Islet of Langerhans (tissue), 1 donor: ENCODE measurements at regions not wholly inside any gene's neighbourhood (a gene's known extent, or its start where the extent isn't known, plus 50 kb on each side); places are given as distances from the start of the nearest gene placed in this dataset.
"Not testable (repeated sequence)": the region's sequence is repeated elsewhere in the genome, so short reads cannot be mapped to it uniquely, and the experiment has no call there.

Experiments
- FAIRE-seq: peaks from one replicate; lab custom pipeline; 2011; peaks lifted over from hg19 to GRCh38; lab: Jason Lieb, UNC

DNA sequence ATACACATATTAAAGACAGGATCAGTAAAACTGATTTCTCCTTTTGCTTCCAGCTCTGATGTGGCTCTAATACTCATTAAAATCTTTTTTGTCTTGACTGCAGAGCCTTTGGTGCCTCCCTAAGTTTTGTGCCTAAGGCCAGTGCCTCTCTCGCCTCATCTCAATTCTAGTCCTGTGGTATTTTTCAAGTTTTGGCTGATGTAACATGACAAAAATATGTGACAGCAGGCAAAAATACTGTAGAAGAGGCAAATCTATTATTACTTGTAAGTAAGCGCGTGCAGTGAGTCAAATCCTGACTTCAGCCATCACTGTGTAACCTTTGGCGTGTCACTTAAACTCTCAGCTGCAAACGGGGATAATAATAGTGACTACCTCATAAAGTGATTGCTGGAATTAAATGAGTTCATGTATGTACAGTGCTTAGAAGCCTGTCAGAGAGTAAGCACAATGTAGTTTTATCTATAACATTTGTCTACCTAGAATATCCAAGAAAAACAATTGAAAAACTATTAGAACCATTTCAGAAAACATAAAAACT is 74.0 kb downstream of the MAB21L3 start:
- no peak for FAIRE-seq

DNA sequence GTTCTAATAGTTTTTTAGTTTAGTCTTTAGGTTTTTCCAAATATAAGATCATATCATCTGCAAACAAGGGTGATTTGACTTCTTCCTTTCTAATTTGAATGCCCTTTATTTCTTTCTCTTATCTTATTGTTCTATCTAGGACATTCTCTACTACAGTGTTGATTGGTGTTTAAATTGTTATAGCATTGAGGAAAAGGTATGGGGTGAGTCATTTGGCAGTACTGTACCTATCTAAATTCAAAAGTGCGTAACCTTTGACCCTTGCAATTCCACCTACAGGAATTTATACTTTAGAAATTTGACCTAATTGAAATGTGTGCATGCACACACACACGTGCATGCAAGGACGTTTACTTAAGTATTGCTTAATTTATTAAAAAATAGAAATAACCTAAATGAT is 78.3 kb downstream of the MAB21L3 start:
- FAIRE-seq = no peak

DNA sequence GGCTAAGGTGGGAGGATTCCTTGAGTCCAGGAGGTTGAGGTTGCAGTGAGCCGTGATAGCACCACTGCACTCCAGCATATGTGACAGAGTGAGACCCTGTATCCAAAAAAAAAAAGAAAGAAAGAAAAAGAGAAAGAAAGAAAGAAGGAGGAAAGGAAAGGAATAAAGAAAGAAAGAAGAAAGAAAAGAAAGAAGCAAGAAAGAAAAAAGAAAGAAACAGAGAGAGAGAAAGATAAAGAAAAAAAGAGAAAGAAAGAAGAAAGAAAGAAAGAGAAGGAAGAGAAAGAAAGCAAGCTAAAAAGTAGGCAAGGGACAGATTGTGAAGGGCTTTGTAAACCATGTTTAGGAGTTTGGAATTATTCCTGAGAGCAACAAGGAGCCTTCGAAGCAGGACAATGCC is 80.1 kb downstream of the MAB21L3 start:
- FAIRE-seq = no peak

DNA sequence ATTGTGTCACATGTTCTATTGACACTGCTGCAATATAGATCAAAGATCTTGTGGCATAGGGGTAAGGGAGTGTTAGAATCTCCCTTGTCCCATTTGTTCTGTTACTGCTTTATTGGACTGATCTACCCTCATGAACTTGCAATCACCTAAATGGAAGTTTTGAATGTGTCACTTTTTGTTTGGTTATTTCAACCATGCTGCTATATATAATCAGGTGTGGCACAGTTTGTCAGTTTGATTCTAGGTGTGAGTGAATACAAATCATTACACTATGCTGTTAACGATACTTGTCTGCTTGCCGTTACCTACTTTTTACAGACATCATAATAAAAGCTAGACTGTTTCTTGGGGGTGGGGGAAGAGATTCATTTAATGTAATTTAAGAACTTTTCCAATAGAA is 82.6 kb downstream of the MAB21L3 start:
- no peak for FAIRE-seq

DNA sequence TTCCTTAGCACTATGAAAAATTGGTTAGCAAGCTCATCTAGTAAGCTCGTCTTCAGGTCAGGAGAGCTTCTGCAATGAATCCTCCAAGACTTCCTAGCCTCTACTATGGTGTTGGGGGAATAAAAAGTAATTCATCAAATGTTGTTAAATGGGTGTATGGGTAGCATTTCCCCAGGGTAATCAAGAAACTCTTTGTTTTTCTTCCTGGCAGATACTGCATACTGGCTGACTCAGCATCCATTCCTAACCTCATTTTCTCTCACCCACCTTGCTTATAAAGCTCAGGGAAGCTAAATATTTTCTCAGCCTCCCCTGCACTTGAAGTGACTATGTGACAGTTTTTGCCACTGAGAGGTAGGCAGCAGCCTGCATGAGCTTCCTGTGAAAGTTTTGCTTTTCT is 83.4 kb downstream of the MAB21L3 start:
- FAIRE-seq = no peak

DNA sequence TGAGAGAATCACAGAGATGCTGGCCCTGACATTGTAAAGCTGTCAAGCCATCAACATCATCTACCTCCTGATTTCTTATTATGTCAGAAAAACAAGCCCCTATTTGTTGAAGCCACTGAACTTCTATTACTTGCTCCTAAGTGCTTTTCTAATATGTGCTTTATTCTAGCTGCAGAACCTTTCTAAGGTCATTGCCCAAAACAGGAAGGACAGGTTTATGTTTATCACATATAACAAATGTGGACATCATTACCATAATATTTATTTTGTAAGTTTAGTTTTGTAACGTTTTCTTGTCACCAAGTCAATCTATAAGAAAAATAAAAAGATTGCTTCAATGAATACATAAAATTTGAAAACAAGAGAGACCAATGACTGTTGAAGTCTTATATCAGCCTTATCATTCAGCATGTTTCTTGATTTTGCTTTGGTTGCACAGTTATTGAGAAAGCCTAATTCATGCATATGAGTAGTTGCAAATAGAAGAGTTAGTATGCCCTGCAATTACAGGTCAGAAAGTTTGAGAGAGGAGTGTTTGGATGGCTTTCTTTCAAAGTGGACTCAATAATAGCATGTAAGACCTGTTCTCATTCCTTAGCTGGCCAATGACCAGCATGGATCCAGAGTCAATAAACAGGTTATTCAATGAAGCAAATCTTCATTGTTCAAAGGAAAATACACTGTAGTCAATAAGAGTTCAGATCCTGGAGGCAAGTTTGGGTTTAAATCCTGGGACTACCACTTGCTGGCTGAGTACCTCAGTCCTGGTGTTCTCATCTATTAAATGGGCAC is 84.1 kb downstream of the MAB21L3 start:
- FAIRE-seq = no peak

DNA sequence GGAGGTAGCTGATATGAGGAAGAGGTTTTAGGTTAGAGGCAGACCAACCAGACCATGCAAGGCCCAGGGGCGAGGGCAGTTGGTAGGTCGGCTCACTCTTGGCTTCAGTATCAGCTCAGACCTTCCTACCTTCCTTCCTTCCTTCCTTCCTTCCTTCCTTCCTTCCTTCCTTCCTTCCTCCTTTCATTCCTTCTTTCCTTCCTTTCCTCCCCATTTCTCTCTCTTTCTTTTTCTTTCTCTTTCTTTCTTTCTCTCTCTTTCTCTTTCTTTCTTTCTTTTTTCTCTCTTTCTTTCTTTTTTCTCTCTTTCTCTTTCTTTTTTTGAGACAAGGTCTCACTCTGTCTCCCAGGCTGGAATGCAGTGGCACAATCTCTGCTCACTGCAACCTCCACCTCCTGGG is 89.1 kb downstream of the MAB21L3 start:
- not testable (repeated sequence) for FAIRE-seq

DNA sequence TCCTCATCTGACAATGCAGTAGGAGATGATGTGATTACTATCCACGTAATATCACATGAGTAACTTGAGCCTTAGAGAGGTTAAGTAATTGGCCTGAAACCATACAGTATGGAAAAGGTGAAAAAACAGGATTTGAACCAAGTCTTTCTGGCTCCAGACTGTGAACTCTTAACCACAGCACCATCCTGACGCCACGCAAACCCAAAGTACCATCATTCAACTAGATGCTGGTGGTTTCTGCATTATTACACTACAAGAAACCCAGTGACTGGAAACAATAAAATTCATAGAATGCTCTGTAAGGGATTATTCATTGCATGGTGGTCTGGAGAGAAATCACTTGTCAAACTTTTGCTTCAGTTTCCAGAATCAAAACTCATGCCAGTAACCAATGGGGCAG is 90.7 kb downstream of the MAB21L3 start:
- FAIRE-seq = no peak

DNA sequence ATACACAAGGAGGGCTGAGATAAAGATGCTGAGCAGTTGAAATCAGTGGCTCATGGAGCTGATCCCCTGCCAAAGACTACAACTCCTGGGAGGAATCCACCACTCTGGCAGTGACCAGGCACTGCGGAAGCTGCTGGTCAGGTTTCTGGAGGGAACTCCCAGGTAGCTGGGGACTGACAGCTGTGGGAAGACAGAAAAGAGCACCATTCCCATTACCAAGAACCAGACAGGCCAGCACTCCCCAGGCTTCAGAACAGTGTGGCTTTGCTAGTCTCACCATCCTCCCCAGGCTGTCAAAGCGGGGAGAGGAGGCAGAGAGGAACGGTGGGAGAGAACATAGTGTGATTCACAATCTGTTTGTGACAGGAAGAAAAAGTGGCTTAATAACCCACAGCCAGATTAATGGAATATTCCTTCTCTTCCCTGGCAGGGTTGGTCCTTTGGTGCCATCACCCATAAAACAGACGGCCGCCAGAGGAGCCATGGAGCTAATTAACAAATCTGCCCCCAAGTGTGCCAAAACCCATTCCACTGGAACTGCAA is 92.1 kb downstream of the MAB21L3 start:
- no peak for FAIRE-seq

DNA sequence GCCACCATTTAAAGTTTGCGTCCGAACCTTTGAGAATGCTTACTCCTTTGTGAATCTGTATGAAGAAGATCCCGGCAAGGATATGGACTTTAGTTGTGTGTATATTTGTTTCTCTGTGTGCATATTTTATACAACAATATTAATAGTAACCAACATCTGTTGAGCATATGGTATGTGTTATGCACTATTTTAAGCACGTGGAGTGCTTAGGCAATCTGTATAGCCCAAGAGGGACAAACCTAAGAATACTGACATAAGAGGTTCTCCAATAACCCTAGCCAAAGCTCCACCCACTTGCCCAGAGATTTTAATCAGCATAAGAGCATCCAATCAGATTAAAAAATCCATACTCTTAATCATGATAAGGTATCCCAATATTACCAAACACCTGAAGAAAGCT is 92.7 kb downstream of the MAB21L3 start:
- FAIRE-seq = no peak

DNA sequence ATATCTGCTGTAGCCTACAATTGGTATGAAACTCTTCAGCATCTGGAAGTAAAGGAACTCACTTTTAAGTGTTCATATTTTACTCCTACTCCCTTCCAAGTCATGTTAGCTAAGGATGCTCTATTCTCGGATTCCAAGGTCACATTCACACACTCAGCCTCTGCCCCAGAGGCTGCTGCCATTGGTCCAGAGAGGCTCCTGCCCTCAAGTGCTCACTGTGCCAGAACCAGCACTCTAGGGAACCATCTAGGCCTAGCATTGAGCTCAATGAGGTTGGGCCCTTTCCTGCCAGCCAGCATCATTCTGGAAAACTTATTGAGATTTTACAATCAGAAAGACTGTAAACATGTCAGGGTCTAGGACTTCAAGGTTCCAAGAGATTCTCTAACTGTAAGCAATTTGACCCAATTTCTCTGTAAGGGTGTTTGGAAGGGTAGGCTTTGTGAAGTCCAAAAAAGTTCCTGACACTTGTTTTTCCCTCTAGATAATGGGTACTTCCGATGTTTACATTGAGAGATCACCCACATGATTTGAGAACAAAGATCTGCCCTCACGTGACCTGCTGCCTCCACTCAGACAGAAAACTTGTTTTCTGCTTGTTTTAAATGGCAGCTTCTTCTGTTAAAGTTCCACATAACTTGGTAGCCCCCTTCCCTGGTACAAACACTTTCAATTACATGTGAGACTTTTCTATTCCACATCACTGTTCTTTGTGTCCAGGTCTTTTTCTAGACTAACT is 94.9 kb downstream of the MAB21L3 start:
- FAIRE-seq = no peak

DNA sequence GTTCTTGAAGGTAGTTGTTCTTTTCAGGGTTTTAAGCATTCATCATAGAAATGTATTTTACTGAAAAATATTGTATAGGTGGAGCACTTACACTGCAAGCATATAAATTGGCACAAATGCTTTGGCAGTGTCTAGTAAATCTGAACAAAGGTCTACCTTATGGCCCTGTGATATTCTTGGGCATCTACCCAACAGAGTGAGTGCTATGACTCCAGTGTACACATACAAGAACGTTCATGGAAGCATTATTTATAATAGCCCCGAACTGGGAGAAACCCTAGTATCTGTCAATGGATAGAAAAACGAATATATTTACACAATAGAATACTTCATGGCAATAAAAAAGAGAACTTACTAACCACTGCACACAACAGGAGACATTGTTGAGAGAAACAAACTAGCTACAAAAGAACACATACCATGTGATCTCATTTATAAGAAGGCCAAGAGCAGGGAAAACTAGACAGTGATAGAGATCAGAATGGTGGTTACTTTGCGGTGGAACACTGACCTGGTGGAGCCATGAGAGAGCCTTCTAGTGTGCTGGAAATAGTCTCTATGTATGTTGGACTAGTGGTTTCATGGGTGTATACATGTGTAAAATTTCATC is 96.0 kb downstream of the MAB21L3 start:
- FAIRE-seq = no peak

DNA sequence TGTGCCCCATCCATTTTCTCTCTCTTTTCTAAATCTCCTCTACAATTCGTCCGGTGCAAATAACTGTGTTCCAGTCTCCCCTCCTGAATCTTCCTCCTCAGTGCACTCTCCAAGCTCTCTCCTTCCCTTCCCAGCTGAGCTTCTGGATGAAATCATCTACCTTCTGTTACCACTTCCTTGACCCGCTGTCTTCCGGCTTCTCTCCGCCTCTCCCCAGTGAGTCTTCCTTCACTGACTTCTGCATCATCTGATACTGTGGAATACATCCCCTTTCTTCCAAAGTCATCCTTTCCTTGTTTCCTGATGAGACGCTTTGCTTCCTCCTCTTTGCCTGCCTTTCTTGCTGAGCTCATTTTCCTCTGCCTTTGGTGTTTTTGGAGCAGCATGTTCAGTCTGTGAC is 96.9 kb downstream of the MAB21L3 start:
- FAIRE-seq = no peak

DNA sequence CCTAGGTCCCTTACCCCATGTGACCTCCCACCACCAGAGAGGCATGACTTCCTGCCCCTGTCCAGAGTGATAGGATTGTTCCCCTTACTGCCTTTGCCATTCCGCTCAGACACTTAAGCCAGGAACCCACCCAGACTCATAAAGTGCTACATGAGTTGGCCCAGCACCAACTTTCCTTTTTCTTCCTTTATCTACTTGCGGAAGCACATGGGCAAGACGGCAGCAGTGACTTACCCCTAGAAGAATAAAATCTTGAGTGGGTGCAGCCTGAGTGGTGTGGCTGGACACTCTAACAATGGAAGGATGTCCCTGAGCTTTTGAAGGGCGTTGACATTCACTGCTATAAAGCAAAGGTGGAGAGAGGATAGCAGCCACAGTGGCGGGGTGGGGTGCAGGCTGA is 100.1 kb downstream of the MAB21L3 start:
- no peak for FAIRE-seq

DNA sequence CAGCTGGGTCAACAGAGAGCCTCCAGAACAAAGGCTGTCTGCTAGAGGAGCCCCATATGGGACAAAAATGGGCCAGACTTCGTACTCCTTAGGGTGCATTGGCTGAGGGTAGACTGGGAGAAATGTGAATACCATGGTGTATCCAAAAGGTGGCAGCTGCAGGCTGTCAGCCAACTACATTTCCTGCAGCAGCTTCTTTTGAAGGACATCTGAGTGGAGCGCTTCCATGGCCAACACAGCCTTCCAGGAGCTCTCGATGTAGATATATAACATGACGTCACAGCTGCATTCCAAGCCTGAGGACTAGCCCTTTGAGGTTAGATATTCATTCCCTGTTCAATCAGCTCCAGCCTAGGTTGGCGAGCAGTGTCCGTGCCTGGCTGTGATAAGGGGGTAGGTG is 107.7 kb downstream of the MAB21L3 start:
- no peak for FAIRE-seq

DNA sequence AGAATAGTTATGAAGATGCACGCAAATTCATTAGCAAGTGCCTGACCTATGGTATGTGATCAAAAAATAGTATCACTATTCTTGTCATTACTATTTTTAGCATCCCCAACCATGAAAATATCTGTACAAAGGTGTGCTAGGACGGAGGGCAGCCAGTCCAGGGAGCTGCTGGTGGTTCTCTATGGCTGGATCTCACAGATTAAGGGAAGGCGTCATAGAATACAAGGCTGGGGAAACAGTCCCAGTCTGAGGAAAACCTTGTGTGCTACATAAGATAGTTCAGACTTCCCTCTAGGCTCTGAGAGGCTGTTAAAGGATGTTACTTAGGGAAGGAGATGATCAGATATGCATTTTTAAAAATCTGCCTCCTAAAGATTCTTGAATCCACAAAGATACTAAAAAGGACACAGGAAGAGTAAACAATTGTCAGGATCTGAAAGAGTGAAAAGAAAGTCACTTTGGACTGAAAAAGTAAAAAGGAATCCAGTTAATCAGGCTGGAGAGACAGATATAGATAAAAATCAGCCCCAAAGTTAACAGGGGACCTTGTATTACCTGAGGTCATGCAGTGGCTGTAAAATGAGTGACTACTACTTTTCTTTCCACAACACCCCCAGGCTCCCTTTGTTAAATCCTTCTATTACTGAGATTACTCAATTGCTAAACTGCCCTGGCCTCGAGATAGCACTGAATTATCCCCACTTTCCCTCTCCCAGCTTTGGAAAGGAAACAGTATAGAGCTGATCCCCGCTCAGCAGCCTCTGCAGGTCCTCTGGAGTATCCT is 108.6 kb downstream of the MAB21L3 start:
- no peak for FAIRE-seq

DNA sequence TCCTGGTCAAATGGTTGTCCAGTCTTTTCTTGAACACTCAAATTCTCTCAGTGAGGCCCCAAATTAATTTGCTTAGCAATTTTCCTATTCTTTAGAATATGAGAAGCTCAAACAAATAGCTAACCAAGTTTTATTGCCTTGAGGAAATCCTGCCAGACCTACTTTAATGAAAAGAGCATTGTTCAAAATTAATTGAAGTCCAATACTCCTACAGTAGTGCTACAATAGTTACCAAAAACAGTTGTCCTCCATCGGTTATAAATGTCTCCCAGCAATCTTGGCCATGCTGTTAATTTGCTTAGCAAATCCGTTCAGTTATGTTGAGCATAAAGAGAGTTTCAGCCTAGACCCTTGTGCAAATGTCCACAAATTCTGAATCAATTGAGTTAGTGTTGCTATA is 112.9 kb downstream of the MAB21L3 start:
- FAIRE-seq = no peak

DNA sequence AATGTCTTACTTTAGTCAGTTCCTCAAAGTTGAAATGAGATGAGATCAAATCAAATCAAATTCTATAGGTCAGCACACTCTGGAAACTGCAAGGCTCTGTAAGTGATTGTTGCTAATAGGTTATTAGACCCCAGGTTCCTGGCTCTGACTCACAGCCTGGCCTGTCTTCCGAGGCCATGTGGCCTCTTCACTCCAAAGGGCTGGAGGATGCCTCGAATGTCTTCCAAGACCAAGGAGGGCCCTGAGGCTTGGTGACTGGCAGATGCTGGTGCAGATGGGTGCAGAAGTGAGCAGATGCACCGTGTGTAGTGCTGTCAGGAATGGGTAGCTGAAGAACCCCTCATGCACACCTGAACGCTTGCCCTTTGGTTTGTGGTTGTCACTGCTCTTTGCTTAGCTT is 113.4 kb downstream of the MAB21L3 start:
- no peak for FAIRE-seq

DNA sequence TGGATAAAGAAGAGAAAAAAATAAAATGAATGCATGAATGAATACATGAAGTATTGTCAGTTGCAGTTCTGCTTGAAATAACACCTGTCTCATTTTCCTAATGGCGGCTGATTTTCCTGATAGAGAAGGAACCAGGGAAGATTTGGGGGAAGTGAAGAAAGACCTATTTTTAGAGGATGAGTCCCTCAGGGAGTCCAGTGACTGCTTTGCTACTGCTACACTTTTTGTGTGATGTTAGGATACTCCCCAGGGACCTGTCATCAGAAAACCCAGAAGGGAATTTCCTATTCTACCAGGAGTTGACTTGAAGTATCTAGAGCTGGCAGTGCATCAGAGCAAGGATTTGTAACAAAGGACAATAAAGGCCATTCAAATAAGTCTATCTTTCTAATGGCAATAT is 114.8 kb downstream of the MAB21L3 start:
- FAIRE-seq = no peak

DNA sequence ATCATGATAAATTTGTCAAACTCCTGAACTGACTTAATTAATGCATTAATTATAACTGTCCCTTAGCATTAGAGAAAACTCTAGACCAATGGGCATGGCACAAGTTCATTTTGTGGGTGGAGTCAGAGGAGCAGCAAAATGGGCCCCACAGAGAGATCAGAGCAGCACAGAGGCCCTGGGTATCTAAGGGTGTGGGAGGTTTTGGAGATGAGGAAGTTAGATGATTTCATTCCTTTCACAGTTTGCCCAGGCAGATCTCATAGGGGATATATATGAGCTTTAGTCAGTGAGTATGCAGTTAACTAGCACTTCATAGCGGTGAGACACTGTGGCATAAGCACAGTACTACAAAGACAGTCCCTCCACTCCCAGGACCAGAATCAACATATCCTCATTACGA is 117.3 kb downstream of the MAB21L3 start:
- FAIRE-seq = no peak

DNA sequence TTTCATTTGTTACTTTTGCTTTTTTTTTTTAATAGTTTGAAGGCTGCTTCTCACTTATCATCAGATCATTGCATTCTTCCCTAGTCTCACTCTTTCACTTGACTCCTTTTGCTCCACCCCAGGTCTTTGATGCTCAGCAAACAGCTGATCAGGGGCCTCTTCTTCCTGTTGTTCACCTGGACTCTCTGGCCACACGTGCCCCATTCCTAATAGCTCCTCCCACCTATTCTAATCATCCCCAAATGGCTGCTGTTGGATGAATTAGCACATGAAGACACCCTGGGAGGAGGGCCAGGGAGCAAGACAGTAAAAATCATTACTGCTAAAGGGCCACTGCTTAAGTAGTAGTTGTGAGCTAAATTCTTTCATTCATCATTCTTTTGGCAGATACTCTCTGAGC is 119.5 kb downstream of the MAB21L3 start:
- FAIRE-seq = no peak

DNA sequence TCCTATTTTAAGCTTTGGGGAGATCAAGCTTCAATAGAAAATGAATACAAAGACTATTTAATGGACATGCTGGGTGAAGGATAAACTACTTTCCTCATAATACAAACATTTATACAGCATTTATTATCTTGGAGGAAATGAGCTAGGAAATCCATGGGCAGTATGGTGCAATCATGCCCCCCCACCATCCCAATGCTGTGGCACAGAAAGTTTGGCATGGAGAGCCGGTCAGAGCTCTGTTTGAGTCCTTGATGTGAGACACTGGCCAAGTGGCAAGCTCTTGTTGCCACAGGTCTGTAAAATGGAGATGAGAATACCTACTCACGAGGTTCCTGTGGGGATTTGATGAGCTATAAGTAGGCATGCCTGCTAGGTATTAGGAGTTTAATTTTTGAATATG is 120.6 kb downstream of the MAB21L3 start:
- FAIRE-seq = peak; percentile 24
